ENCODE measurements at regions not wholly inside any gene's neighbourhood (a gene's known extent, or its start where the extent isn't known, plus 50 kb on each side); places are given as distances from the start of the nearest gene placed in this dataset.

- TF ChIP-seq, protein P1, sequence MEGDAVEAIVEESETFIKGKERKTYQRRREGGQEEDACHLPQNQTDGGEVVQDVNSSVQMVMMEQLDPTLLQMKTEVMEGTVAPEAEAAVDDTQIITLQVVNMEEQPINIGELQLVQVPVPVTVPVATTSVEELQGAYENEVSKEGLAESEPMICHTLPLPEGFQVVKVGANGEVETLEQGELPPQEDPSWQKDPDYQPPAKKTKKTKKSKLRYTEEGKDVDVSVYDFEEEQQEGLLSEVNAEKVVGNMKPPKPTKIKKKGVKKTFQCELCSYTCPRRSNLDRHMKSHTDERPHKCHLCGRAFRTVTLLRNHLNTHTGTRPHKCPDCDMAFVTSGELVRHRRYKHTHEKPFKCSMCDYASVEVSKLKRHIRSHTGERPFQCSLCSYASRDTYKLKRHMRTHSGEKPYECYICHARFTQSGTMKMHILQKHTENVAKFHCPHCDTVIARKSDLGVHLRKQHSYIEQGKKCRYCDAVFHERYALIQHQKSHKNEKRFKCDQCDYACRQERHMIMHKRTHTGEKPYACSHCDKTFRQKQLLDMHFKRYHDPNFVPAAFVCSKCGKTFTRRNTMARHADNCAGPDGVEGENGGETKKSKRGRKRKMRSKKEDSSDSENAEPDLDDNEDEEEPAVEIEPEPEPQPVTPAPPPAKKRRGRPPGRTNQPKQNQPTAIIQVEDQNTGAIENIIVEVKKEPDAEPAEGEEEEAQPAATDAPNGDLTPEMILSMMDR (IDR thresholded peaks at IDR 0.05), result no peak
- TF ChIP-seq POLR2A (IDR thresholded peaks at IDR 0.05), result no peak
These were observed 404.1 kb downstream of the CNTNAP4 start for GRCh38 chr16:76681296-76681695.

Data from breast epithelium (tissue), 3 donors.